Astrocyte of the cerebellum (primary cell): ENCODE measurements at regions not wholly inside any gene's neighbourhood (a gene's known extent, or its start where the extent isn't known, plus 50 kb on each side); places are given as distances from the start of the nearest gene placed in this dataset.

Source experiments
- DNase-seq: peaks from one replicate; pipeline ENCODE4 v3.0.0-alpha.2; 2011; ENCODE audit warnings: low read depth
- H3K4me3 ChIP-seq: 2 replicates; pipeline ENCODE4 v1.5.1; 2011; ENCODE audit warnings: mild to moderate bottlenecking, low read depth, low read length, moderate library complexity
- CTCF ChIP-seq: IDR thresholded peaks from 2 replicates; pipeline ENCODE4 v1.5.1; 2012; ENCODE audit warnings: low read length, low read depth, moderate library complexity, mild to moderate bottlenecking; ENCODE audit errors: missing control alignments
- in situ Hi-C: cut with HindIII; loops from 2 replicates; pipeline ENCODE4 v1.10.0; 2017; ENCODE audit warnings: low sequenced_read_pairs

- no peak for TF ChIP-seq CTCF
- in situ Hi-C loops = no loop called here
- DNase-seq = no peak
- no peak overlapping the region for H3K4me3 ChIP-seq
Observed at GRCh38 chr9:81074221-81074620, 615.1 kb downstream of the TLE1 start.

- in situ Hi-C loops = no loop called here
- DNase-seq = no peak
- no peak overlapping the region for H3K4me3 ChIP-seq
- TF ChIP-seq CTCF = no peak
Observed at GRCh38 chr9:81073821-81074220, 615.5 kb downstream of the TLE1 start.

- in situ Hi-C loops = no loop called here
- H3K4me3 ChIP-seq = no peak overlapping the region
- DNase-seq = no peak
- TF ChIP-seq CTCF = no peak
Observed at GRCh38 chr9:81072758-81073157, 616.6 kb downstream of the TLE1 start.

GRCh38 chr9:81071108-81071507 lies 618.2 kb downstream of the TLE1 start:
- in situ Hi-C loops = no loop called here
- no peak for DNase-seq
- TF ChIP-seq CTCF = no peak
- no peak overlapping the region for H3K4me3 ChIP-seq

- TF ChIP-seq CTCF = no peak
- no peak overlapping the region for H3K4me3 ChIP-seq
- DNase-seq = no peak
- in situ Hi-C loops = no loop called here
Observed at GRCh38 chr9:81070689-81071088, 618.7 kb downstream of the TLE1 start.

- in situ Hi-C loops = no loop called here
- no peak for DNase-seq
- no peak overlapping the region for H3K4me3 ChIP-seq
- no peak for TF ChIP-seq CTCF
Observed at GRCh38 chr9:81069923-81070322, 619.4 kb downstream of the TLE1 start.
